Skeletal muscle cell (primary cell): ENCODE measurements at regions not wholly inside any gene's neighbourhood (a gene's known extent, or its start where the extent isn't known, plus 50 kb on each side); places are given as distances from the start of the nearest gene placed in this dataset.

Experiments
- DNase-seq: peaks from one replicate; pipeline ENCODE4 v3.0.0-alpha.2; 2010; ENCODE audit warnings: low read depth
- H3K4me3 ChIP-seq: 2 replicates; pipeline ENCODE4 v1.5.1; 2011; ENCODE audit warnings: low read depth, mild to moderate bottlenecking, control low read depth, low read length, moderate library complexity

DNA sequence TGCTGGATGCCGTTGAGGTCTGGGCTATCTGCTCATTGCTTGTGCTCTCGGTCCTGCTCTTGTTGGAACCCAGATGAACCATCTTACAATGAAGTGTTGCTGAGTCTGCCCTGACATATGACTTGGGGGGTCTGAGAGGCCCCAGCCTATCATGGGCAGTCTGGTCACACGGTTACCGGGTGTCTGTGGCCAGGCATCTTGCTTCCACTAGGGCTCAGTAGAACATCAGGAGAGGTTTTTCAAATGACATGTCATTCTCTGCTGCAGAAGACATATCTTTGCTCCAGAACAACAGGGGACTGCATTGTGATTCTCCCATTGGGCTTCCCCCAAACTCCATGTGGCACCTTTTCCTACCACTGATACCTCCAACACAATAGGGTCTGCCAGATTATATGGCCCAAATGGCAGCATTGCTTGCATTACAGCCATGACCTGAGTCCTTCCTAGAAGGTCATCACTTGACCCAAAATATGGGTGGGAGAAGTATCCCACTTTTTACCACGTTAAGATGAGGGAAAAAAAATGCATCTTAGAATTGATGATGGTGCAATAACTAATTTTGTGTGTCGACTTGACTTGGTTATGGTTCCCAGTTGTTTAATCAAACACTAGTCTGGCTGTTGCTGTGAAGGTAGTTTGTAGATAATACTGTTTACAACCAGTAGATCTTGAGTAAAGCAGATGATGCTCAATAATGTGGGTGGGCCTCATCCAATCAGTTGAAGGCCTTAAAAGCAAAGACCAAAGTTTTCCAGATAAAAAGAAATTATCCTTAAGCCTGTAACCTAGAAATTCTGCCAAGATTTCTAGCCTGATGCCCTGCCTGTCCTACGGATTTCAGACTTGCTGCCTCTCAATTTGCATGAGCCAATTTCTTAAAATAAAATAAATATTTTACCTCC, 241.0 kb downstream of the QKI start:
- no peak overlapping the region for H3K4me3 ChIP-seq
- no peak for DNase-seq

DNA sequence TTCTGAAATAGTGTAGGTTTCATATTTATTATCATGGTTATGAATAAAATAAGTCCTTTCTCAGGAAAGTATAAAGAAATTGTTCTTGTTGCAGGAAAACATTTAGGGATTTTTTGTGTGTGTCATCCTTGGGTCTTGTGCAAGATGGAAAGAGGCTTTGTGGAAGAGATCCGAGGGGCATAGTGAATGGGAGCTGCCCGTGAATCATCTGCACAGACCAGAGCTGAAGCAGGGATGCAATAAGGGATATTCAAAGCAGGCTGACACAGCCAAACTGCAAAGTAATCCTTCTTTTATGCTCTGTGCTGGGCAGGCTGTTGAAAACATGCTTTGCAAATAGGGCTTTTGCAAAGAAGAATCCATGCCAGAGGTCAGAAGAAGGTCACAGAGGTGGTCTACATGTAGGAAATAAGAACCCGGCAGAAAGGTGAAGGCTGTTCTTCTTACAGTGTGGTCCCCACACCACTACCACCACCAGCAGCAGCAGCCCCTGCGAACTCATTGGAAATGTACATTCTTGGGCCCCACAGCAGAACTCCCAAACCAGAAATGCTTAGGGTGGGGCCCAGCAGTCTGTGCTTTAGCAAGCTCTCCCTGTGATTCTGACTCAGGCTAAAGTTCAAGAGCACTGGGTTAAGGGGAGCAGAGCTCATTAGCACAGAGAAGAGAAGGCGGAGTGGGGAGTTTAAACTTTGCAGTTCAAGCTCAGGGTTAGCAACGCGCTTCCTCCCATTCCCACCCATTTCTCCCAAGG, 237.6 kb downstream of the QKI start:
- DNase-seq, result peak; percentile 41
- no peak overlapping the region for H3K4me3 ChIP-seq

DNA sequence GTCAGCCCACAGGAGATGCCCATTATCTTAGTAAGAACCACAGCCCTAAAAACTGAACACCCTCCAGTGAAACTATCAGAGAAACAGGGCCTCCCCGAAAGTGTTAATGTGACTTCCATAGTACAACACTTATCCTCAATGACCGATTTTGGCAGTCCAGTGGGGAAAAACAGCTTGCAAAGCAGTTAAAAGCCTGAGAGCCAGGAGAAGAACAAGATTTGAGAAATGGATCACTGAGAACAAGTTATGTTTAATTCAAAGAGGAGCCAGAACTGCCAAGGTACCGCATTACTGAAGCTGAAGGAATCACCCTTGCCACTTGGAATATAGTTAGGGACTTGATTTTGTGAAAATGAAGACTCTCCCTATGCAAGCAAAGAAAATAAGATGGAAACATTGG, 236.9 kb downstream of the QKI start:
- no peak overlapping the region for H3K4me3 ChIP-seq
- no peak for DNase-seq

GRCh38 chr6:163648868-163649267, 234.3 kb downstream of the QKI start:
- no peak overlapping the region for H3K4me3 ChIP-seq
- DNase-seq, result no peak

- DNase-seq, result no peak
- no peak overlapping the region for H3K4me3 ChIP-seq
Observed at GRCh38 chr6:163647624-163648023, 233.1 kb downstream of the QKI start.

- DNase-seq, result no peak
Observed at GRCh38 chr6:163646866-163647265, 232.3 kb downstream of the QKI start.

GRCh38 chr6:163646133-163646532, 231.6 kb downstream of the QKI start:
- no peak for DNase-seq
- H3K4me3 ChIP-seq, result no peak overlapping the region

More at GRCh38 chr6:163646866-163647265, 232.3 kb downstream of the QKI start:
- no peak overlapping the region for H3K4me3 ChIP-seq

DNA sequence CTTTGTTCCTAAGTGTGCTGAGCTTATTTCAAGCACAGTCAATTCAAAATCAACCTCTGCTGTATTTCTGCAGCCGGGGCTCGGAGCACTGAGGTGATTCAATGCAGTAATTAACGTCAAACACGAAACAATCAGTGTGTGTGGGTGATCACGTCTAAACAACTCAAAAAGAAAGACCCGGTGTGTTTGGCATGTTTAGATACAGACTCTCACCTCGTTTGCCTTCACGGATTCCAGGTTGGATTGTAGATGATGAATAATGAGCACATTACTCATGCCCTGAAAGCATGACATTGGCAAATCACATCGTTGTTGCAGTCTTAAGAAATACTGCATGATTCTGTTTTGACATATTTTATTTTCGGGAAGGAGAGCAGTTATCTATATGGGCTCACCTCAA, 231.0 kb downstream of the QKI start:
- no peak for DNase-seq
- no peak overlapping the region for H3K4me3 ChIP-seq

- DNase-seq, result no peak
- no peak overlapping the region for H3K4me3 ChIP-seq
Observed at GRCh38 chr6:163643866-163644265, 229.3 kb downstream of the QKI start.

DNA sequence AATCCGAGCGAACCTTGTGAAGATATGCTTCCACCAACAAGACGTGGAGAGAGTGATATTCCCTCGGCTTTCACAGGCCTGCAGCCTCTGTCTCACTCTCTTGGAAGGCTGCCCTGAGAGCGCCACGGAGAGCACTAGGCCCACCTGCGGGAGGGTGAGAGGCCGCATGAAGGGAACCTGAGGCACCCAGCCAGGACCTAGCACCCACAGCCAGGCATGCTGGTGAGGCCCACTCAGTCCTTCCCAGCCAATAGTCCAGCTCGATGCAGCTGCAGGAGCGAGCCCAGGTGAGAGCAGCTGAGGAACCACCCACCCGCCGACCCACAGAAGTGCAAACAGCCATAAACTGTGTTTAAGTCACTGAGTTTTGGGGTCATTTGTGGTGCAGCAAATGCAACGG, 227.2 kb downstream of the QKI start:
- no peak for DNase-seq
- H3K4me3 ChIP-seq, result no peak overlapping the region

DNA sequence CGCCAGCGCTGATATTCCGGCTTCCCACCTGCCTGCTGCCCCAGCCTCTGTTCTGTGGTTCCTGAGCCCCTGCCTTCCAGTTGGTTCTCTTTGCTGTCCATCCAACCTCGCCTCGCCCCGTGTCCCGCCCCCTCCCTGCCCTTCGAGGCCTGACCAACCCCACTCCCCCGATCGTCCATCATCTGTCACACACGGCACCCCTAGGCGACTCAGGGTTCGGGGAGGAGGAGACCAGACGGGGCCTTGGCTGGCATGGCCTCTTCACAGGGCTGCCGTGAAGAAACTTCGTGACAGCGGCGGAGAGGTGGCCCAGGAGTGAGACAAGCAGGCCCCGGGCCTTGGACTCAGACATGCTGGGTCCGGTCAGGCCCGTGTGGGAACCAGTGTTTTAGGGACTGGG, 226.1 kb downstream of the QKI start:
- no peak overlapping the region for H3K4me3 ChIP-seq
- DNase-seq, result no peak

DNA sequence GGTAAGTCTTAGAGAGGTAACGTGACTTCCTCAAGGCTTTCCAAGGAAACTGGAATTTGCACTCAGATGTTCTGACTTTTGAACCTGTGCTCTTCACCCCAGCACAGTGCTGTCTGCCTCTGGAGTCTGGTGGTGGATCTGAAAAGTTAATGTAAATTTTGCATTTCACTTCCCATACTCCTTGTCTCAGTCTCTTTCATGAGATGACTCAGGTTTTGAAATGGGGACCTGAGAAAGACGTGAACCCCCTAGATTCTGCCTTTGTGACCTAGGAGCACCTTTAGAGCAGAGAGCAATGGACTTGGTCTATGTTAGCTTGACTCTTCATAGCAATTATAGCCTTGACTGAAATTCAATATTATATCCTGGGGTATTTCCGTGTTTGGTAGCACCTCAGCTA, 223.0 kb downstream of the QKI start:
- H3K4me3 ChIP-seq, result no peak overlapping the region
- DNase-seq, result no peak

GRCh38 chr6:163635731-163636364, 221.3 kb downstream of the QKI start:
- no peak for DNase-seq
- H3K4me3 ChIP-seq, result no peak overlapping the region

- no peak for DNase-seq
- H3K4me3 ChIP-seq, result no peak overlapping the region
Observed at GRCh38 chr6:163635315-163635714, 220.8 kb downstream of the QKI start.

- no peak for DNase-seq
- H3K4me3 ChIP-seq, result no peak overlapping the region
Observed at GRCh38 chr6:163634211-163635171, 220.0 kb downstream of the QKI start.

- DNase-seq, result no peak
- H3K4me3 ChIP-seq, result no peak overlapping the region
Observed at GRCh38 chr6:163630991-163631390, 216.5 kb downstream of the QKI start.

DNA sequence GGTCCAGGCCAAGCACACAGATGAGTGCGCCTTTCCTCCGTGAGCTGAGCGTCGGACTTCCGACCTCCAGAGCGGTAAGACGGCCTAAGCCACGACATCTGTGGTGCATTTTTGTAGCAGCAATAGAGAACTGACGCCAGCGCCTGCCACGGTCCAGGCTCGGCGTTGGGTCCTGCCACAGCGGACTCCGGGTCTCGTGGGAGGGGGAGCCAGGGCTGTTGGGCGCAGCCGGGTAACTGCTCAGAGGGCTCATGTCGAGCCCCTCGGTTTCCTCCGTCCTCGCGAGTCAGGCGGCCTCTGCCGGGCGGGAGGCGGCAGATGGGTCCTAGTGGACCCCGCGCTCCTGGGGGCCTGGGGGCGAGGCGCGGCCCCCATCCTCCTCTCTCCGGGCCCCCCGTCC, 216.1 kb downstream of the QKI start:
- DNase-seq, result no peak
- no peak overlapping the region for H3K4me3 ChIP-seq

- DNase-seq, result no peak
- no peak overlapping the region for H3K4me3 ChIP-seq
Observed at GRCh38 chr6:163630096-163630495, 215.6 kb downstream of the QKI start.
